Activated T-cell treated with anti-CD3 and anti-CD28 coated beads, Interleukin-2, amount 50 U/mL, for 4 hours (primary cell): ENCODE measurements at regions not wholly inside any gene's neighbourhood (a gene's known extent, or its start where the extent isn't known, plus 50 kb on each side); places are given as distances from the start of the nearest gene placed in this dataset.

Experiments
- ATAC-seq, 2 donors: fragments of 200-7000 bp; cut with Tn5 transposase; one replicate each; pipeline ENCODE4 v1.10.0; 2021
- DNase-seq: peaks from one replicate; pipeline ENCODE4 v3.0.0-alpha.2; 2020
- H3K27me3 Mint-ChIP-seq: one replicate; pipeline ENCODE4 v1.8.0; 2021; ENCODE audit warnings: low read depth, mixed read lengths
- H3K36me3 Mint-ChIP-seq: one replicate; pipeline ENCODE4 v1.8.0; 2022; ENCODE audit warnings: mixed read lengths; ENCODE audit not compliant: insufficient read depth
- H3K4me1 Mint-ChIP-seq: one replicate; pipeline ENCODE4 v1.8.0; 2021; ENCODE audit warnings: low read depth, mixed read lengths
- H3K4me3 Mint-ChIP-seq: one replicate; pipeline ENCODE4 v1.8.0; 2021; ENCODE audit warnings: mild to moderate bottlenecking, moderate library complexity, mixed read lengths
- H3K9me3 Mint-ChIP-seq: one replicate; pipeline ENCODE4 v1.8.0; 2021; ENCODE audit warnings: mixed read lengths

- Mint-ChIP-seq H3K4me1 (peaks cover 7% of the 10 kb centered on the region), H3K36me3 (no peaks in the 10 kb centered on the region), H3K4me3 (no peak overlapping the region), H3K9me3 (peaks cover 3% of the 10 kb centered on the region), H3K27me3 (peaks cover 8% of the 10 kb centered on the region)
- ATAC-seq (no peak), DNase-seq (no peak)
Measured at GRCh38 chr10:58140691-58141347, 126.9 kb downstream of the IPMK start.

- peaks cover 8% of the 10 kb centered on the region for H3K27me3 Mint-ChIP-seq
- ATAC-seq (no peak), DNase-seq (no peak)
- H3K36me3 Mint-ChIP-seq, result no peaks in the 10 kb centered on the region
- peaks cover 7% of the 10 kb centered on the region for H3K4me1 Mint-ChIP-seq
- H3K9me3 Mint-ChIP-seq, result peaks cover 3% of the 10 kb centered on the region
- H3K4me3 Mint-ChIP-seq, result no peak overlapping the region
Measured at GRCh38 chr10:58140054-58140453, 127.6 kb downstream of the IPMK start.

GRCh38 chr10:58137813-58138212 is 129.9 kb downstream of the IPMK start:
- DNase-seq (no peak), ATAC-seq (no peak)
- no peaks in the 10 kb centered on the region for H3K4me1 Mint-ChIP-seq
- no peaks in the 10 kb centered on the region for H3K36me3 Mint-ChIP-seq
- no peaks in the 10 kb centered on the region for H3K9me3 Mint-ChIP-seq
- peaks cover 8% of the 10 kb centered on the region for H3K27me3 Mint-ChIP-seq
- no peak overlapping the region for H3K4me3 Mint-ChIP-seq

GRCh38 chr10:58115218-58116050 is 152.3 kb downstream of the IPMK start:
- H3K9me3 Mint-ChIP-seq, result no peaks in the 10 kb centered on the region
- no peaks in the 10 kb centered on the region for H3K4me1 Mint-ChIP-seq
- ATAC-seq (no peak), DNase-seq (no peak)
- no peak overlapping the region for H3K4me3 Mint-ChIP-seq
- H3K27me3 Mint-ChIP-seq, result no peaks in the 10 kb centered on the region
- no peaks in the 10 kb centered on the region for H3K36me3 Mint-ChIP-seq

GRCh38 chr10:58109731-58110130 is 158.0 kb downstream of the IPMK start:
- H3K9me3 Mint-ChIP-seq, result no peaks in the 10 kb centered on the region

GRCh38 chr10:58107506-58107905 is 160.2 kb downstream of the IPMK start:
- Mint-ChIP-seq H3K9me3 (no peaks in the 10 kb centered on the region), H3K36me3 (no peaks in the 10 kb centered on the region), H3K27me3 (no peaks in the 10 kb centered on the region), H3K4me1 (no peaks in the 10 kb centered on the region), H3K4me3 (no peak overlapping the region)
- DNase-seq (no peak), ATAC-seq (no peak)

More at GRCh38 chr10:58109731-58110130, 158.0 kb downstream of the IPMK start:
- no peak overlapping the region for H3K4me3 Mint-ChIP-seq
- H3K4me1 Mint-ChIP-seq, result no peaks in the 10 kb centered on the region
- H3K36me3 Mint-ChIP-seq, result no peaks in the 10 kb centered on the region
- no peaks in the 10 kb centered on the region for H3K27me3 Mint-ChIP-seq
- DNase-seq (no peak), ATAC-seq (no peak)

- Mint-ChIP-seq H3K4me1 (no peaks in the 10 kb centered on the region), H3K4me3 (no peak overlapping the region), H3K36me3 (no peaks in the 10 kb centered on the region), H3K9me3 (no peaks in the 10 kb centered on the region), H3K27me3 (peaks cover 4% of the 10 kb centered on the region)
- ATAC-seq (no peak), DNase-seq (no peak)
Measured at GRCh38 chr10:58106211-58107035, 161.3 kb downstream of the IPMK start.

- DNase-seq (no peak), ATAC-seq (no peak)
- Mint-ChIP-seq H3K9me3 (no peaks in the 10 kb centered on the region), H3K4me1 (no peaks in the 10 kb centered on the region), H3K36me3 (no peaks in the 10 kb centered on the region), H3K27me3 (peaks cover 4% of the 10 kb centered on the region), H3K4me3 (no peak overlapping the region)
Measured at GRCh38 chr10:58104351-58104751, 163.3 kb downstream of the IPMK start.

- H3K4me1 Mint-ChIP-seq, result no peaks in the 10 kb centered on the region
- ATAC-seq (no peak), DNase-seq (no peak)
- H3K36me3 Mint-ChIP-seq, result no peaks in the 10 kb centered on the region
- H3K9me3 Mint-ChIP-seq, result no peaks in the 10 kb centered on the region
- H3K27me3 Mint-ChIP-seq, result peaks cover 4% of the 10 kb centered on the region
- H3K4me3 Mint-ChIP-seq, result no peak overlapping the region
Measured at GRCh38 chr10:58102897-58103296, 164.8 kb downstream of the IPMK start.

GRCh38 chr10:58101682-58102081 is 166.0 kb downstream of the IPMK start:
- ATAC-seq (no peak), DNase-seq (no peak)
- Mint-ChIP-seq H3K9me3 (no peaks in the 10 kb centered on the region), H3K27me3 (peaks cover 4% of the 10 kb centered on the region), H3K4me1 (no peaks in the 10 kb centered on the region), H3K4me3 (no peak overlapping the region), H3K36me3 (no peaks in the 10 kb centered on the region)

GRCh38 chr10:58094985-58095718 is 172.5 kb downstream of the IPMK start:
- no peaks in the 10 kb centered on the region for H3K9me3 Mint-ChIP-seq
- H3K4me3 Mint-ChIP-seq, result no peak overlapping the region
- ATAC-seq (no peak), DNase-seq (no peak)
- no peaks in the 10 kb centered on the region for H3K4me1 Mint-ChIP-seq
- no peaks in the 10 kb centered on the region for H3K36me3 Mint-ChIP-seq
- no peaks in the 10 kb centered on the region for H3K27me3 Mint-ChIP-seq

GRCh38 chr10:58091886-58092285 is 175.8 kb downstream of the IPMK start:
- no peak overlapping the region for H3K4me3 Mint-ChIP-seq
- ATAC-seq (no peak), DNase-seq (no peak)
- H3K36me3 Mint-ChIP-seq, result no peaks in the 10 kb centered on the region
- no peaks in the 10 kb centered on the region for H3K4me1 Mint-ChIP-seq
- no peaks in the 10 kb centered on the region for H3K9me3 Mint-ChIP-seq
- H3K27me3 Mint-ChIP-seq, result peaks cover 2% of the 10 kb centered on the region

GRCh38 chr10:58089739-58090138 is 178.0 kb downstream of the IPMK start:
- ATAC-seq (no peak), DNase-seq (no peak)
- Mint-ChIP-seq H3K9me3 (no peaks in the 10 kb centered on the region), H3K27me3 (peaks cover 2% of the 10 kb centered on the region), H3K4me1 (no peaks in the 10 kb centered on the region), H3K4me3 (no peak overlapping the region), H3K36me3 (no peaks in the 10 kb centered on the region)

GRCh38 chr10:58087896-58088295 is 179.8 kb downstream of the IPMK start:
- no peaks in the 10 kb centered on the region for H3K36me3 Mint-ChIP-seq

More at GRCh38 chr10:58087896-58088295, 179.8 kb downstream of the IPMK start:
- Mint-ChIP-seq H3K27me3 (peaks cover 2% of the 10 kb centered on the region), H3K4me1 (no peaks in the 10 kb centered on the region), H3K4me3 (no peak overlapping the region), H3K9me3 (no peaks in the 10 kb centered on the region)
- ATAC-seq (no peak), DNase-seq (no peak)
